MM.1S (cell line): ENCODE measurements at regions not wholly inside any gene's neighbourhood (a gene's known extent, or its start where the extent isn't known, plus 50 kb on each side); places are given as distances from the start of the nearest gene placed in this dataset.

ENCODE experiments used
- CTCF ChIP-seq: fragments of 300-600 bp; sonication (generic); IDR thresholded peaks from 2 replicates; pipeline ENCODE4 v1.5.1; 2016; ENCODE audit warnings: antibody characterized with exemption, low read length, mixed read lengths
- EZH2 ChIP-seq: fragments of 300-600 bp; sonication (generic); optimal IDR thresholded peaks from 2 replicates; pipeline ENCODE3; 2017; ENCODE audit warnings: low read depth, mild to moderate bottlenecking, antibody characterized with exemption, low read length, mixed read lengths
- EZH2phosphoT487 ChIP-seq: fragments of 300-600 bp; sonication (generic); IDR thresholded peaks from 2 replicates; pipeline ENCODE4 v1.6.1; 2018; ENCODE audit warnings: antibody characterized with exemption, low read length

DNA sequence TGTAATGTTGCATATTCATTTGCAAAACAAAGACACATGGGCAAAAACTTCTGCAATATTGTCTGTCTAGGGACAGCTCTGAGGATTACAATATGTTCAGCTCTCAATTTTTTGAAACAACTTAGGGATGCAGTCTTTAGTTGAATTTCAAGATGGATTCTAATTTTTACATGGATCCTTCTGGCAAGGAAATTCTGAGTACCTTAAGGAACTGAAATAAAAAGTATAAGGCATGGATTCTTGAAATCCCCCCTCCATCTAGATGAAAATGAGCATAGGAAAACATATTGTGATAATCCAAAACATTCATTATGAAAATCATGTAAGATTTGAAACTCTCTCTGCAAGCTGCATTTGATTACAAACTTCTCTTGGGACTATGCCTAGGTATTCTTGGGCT is 568.6 kb downstream of the CETN3 start:
- TF ChIP-seq CTCF: no peak
- no peak for TF ChIP-seq EZH2
- TF ChIP-seq EZH2phosphoT487: no peak
